ENCODE measurements at regions not wholly inside any gene's neighbourhood (a gene's known extent, or its start where the extent isn't known, plus 50 kb on each side); places are given as distances from the start of the nearest gene placed in this dataset.
"Not testable (repeated sequence)": the region's sequence is repeated elsewhere in the genome, so short reads cannot be mapped to it uniquely, and the experiment has no call there.

DNA sequence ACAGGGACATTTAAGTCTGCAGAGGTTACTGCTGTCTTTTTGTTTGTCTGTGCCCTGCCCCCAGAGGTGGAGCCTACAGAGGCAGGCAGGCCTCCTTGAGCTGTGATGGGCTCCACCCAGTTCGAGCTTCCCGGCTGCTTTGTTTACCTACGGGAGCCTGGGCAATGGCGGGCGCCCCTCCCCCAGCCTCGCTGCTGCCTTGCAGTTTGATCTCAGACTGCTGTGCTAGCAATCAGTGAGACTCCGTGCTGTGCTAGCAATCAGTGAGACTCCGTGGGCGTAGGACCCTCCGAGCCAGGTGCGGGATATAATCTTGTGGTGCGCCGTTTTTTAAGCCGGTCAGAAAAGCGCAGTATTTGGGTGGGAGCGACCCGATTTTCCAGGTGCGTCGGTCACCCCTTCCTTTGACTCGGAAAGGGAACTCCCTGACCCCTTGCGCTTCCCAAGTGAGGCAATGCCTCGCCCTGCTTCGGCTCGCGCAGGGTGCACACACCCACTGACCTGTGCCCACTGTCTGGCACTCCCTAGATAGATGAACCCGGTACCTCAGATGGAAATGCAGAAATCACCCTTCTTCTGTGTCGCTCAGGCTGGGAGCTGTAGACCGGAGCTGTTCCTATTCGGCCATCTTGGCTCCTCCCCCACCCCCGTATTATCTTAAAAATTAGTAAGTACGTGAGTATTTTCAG is 81.0 kb upstream of the NOVA1 start:
- H3K79me1 ChIP-seq (ENCODE audit: low read depth in 1 of 2, low read length in 2 of 2); H3K27ac ChIP-seq (ENCODE audit: insufficient read depth, low read length); H2BK5ac ChIP-seq (ENCODE audit: low read depth, low read length, poor library complexity, severe bottlenecking); H3K36me3 ChIP-seq (ENCODE audit: control insufficient read depth, insufficient read depth, low read length); H3K4me3 ChIP-seq (ENCODE audit: insufficient read depth, low read depth, low read length); in situ Hi-C loops (cut with MboI; ENCODE audit: low sequenced_read_pairs); H4K8ac ChIP-seq (ENCODE audit: low read depth in 2 of 2, low read length in 2 of 2); H3K18ac ChIP-seq (ENCODE audit: low read depth, low read length); H4K5ac ChIP-seq (ENCODE audit: low read depth, low read length); H3K27me3 ChIP-seq (ENCODE audit: control insufficient read depth, insufficient read depth, low read length); H3K9me3 ChIP-seq (ENCODE audit: control insufficient read depth, insufficient read depth, low read length); H3K14ac ChIP-seq (replicated peaks; ENCODE audit: low read depth, low read length); H3K9ac ChIP-seq (ENCODE audit: low read depth, low read length); H3K9me1 ChIP-seq (ENCODE audit: insufficient read depth, low read length); H2BK20ac ChIP-seq (ENCODE audit: low read depth, low read length); H2BK15ac ChIP-seq (ENCODE audit: low read depth, low read length); ATAC-seq (ENCODE audit: low read depth); BruUV-seq (replicated peaks); H2AK5ac ChIP-seq (ENCODE audit: low read depth, low read length); H3K4me2 ChIP-seq (ENCODE audit: low read depth, low read length); H3K56ac ChIP-seq (ENCODE audit: extremely low read depth, insufficient read depth, low read length); intact Hi-C loops (cut with micrococcal nuclease); H3K23ac ChIP-seq (ENCODE audit: low read depth, low read length); H4K91ac ChIP-seq (ENCODE audit: insufficient read depth, low read depth, low read length); H2AFZ ChIP-seq (replicated peaks; ENCODE audit: low read length, poor library complexity); H2BK120ac ChIP-seq (ENCODE audit: low read depth, low read length); CTCF ChIA-PET; POLR2A ChIA-PET (ENCODE audit: unreplicated experiment); dilution Hi-C loops (cut with HindIII; ENCODE audit: low sequenced_read_pairs, unreplicated experiment); DNase-seq; H2AK9ac ChIP-seq (replicated peaks; ENCODE audit: low read depth, low read length, poor library complexity); H4K20me1 ChIP-seq (ENCODE audit: insufficient read depth, low read length); H3K4ac ChIP-seq (ENCODE audit: low read depth, low read length); H3K4me1 ChIP-seq (ENCODE audit: control insufficient read depth, insufficient read depth, low read length): not testable (repeated sequence)
- WGBS, 2 experiments (ENCODE audit: extremely low coverage in 2 of 2, insufficient read length in 1 of 2): no CpG with 5 or more reads among the region's 31 CpGs

All from IMR-90 (cell line).